GM21367 (cell line): ENCODE measurements at regions not wholly inside any gene's neighbourhood (a gene's known extent, or its start where the extent isn't known, plus 50 kb on each side); places are given as distances from the start of the nearest gene placed in this dataset.
A peak's percentile ranks its signal among the peaks of the same experiment; 100 is the strongest.

ENCODE experiments used
- ATAC-seq: cut with Tn5 transposase; IDR thresholded peaks from one replicate; pipeline ENCODE4 v1.9.1; 2021; ENCODE audit not compliant: unreplicated experiment

- ATAC-seq, result no peak
Measured at GRCh38 chr5:103433211-103433610, 129.4 kb downstream of the NUDT12 start.

DNA sequence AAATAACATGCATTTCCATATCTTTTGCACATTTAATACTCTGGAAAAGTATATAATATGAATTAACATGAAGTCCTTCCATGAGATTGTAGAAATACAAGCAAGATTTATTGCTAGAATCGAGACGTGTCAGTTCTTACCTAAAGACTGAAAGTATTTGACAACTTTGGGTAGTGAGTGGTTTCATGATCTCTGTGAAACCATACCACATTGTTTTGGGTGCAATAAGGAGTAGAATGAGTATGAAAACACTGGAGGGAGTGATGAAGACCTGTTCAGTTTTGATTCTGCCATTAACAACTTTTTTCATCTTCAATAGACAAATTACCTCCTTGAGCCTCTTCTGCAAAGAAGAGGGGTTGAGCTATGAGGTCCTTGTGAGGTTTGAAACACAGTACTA lies 133.7 kb downstream of the NUDT12 start:
- ATAC-seq, result no peak

DNA sequence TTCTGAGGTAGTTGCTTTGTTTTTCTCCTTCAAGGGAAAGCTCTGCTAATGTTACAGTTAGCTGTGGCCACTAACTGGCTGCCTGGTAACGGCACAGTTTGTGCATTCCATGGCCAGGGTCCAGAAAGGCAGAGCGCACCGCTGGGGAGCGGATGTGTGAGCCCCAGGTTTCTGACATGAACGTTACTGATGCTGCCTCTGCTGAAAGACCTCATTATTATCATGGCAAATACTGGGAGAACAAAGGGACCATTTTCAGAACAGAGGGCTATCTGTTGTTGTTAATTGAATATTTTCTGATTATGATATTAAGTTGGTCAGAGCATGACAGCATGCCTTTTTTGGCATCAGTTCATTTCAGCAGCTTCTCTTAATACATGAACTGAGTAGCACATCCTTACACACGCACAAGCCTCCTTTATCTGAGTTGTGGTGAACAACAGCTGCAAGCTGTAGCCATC lies 134.1 kb downstream of the NUDT12 start:
- ATAC-seq, result no peak

- no peak for ATAC-seq
Measured at GRCh38 chr5:103427326-103427725, 135.3 kb downstream of the NUDT12 start.

DNA sequence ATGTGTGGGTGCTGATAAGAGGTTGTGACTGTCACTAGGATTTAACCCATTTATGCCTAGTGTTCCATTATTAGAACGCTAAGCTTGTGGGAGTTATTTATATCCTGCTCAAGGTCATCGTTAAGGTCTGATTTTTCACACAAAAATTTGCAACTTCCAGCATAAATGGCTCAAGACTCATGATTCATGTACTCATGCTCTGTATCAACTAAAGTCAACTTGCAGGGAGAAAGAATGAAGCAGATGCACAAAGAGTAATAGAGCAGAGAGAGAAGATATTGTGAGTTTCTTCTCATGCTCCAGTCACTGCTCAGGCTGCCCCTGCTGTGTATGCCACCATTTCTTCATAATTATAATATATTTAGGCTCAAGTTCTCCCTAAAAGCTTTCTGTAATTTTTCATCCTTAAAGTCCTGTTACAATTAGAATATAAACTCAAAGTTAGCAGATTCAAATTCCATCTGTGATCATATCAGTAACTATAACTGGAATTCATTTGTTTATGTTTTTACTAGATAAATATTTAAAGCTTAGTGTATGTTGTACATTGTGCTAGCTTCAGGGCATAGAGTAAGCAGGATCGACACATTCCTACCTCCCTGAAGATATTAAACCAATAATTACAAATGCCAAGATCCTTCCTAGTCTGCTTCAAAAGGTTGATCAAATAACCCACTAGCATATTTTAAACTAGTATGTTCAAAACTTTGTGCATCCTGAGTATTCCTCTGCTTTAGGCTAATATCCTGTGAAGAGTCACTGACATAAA lies 136.7 kb downstream of the NUDT12 start:
- no peak for ATAC-seq

- no peak for ATAC-seq
Measured at GRCh38 chr5:103424453-103425205, 138.0 kb downstream of the NUDT12 start.

GRCh38 chr5:103424026-103424425 lies 138.6 kb downstream of the NUDT12 start:
- ATAC-seq, result no peak

DNA sequence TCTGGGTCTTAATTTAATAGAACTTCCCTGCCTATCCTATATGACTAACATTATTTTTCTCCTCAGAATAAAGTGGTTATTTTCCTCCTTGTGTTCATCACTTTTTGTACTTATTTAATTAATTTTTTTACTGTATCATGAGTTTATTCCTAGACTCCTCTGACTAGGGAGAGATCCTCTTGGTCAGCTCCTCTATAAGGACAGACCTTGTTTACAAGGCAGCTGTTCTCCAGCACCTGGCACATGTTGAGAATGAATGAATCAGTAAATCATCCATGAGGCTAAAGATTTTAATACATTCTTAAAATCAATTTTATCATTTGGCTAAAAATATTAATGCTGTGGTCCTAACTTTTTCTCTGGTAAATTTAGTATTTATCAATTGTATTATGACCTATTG lies 139.8 kb downstream of the NUDT12 start:
- ATAC-seq, result no peak

- no peak for ATAC-seq
Measured at GRCh38 chr5:103414604-103415003, 148.0 kb downstream of the NUDT12 start.

GRCh38 chr5:103411711-103412110 lies 150.9 kb downstream of the NUDT12 start:
- no peak for ATAC-seq

GRCh38 chr5:103410172-103410571 lies 151.6 kb downstream of the MACIR start:
- ATAC-seq, result peak; percentile 91

DNA sequence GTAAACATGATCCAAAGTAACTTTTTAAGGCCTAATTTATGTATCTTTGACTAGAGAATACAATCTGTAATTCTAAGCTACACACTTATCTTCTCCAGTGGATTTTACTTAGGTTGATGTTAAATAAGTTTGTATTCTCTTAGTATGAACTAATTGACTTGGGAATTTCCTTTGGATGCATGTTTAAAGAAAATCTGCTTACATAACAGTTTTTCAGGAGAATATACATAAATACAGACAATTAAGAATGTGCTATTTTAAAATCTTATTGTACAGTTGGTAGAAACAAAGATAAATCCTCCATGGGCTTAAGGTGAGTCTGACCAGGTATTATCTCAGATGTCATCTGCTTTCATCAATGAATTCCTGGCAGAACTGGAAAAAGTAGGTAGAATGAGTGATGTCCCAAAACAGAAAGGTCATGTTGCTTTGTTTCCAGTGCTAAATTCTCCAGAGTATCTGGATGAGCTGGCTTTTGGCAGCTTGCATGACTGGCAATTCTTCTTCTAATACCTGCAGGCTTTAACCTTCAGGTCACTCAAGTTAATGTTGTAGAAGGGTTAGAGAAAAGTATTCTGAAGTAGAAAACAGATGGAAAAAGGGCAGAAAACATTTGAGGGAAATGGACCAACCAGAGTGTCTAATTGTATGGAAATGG lies 150.6 kb downstream of the MACIR start:
- no peak for ATAC-seq

- no peak for ATAC-seq
Measured at GRCh38 chr5:103408408-103408807, 149.8 kb downstream of the MACIR start.

- no peak for ATAC-seq
Measured at GRCh38 chr5:103407402-103407801, 148.8 kb downstream of the MACIR start.

DNA sequence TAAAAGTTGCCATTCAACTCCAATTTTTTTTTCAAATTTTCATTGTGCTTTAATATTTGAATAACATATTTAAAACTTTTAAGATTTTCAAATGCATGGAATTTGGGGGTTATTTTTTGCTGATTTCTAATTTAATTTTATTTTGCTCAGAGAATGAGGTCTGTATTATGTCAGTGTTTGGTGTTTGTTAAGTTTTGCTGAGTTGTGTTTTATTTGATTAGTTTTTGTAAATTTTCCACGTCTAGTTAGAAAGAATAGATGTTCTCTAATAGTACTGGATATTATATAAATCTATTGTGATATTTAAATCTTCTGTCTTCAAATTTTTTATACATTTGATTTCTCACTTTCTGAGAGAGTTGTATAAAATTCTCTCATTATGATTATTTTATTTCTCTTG lies 145.9 kb downstream of the MACIR start:
- ATAC-seq, result no peak

DNA sequence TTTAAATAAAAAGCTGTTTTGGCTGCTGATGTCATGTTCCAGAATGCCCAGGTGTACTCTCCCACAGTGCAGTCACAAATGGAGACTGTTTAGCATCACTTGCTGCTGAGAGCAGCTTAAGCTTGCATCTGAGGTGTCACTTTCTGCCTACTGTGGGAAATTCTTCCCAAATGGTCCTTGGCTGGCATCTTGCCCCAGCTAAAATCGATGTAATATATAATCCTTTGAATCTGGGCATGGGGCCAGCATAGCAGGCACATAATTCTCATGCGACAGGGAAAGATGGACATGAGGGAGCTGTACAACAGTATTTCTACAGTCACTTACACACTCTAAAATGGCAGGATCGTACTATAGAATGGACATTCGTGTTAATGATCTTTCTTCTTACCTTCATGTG lies 144.3 kb downstream of the MACIR start:
- no peak for ATAC-seq

DNA sequence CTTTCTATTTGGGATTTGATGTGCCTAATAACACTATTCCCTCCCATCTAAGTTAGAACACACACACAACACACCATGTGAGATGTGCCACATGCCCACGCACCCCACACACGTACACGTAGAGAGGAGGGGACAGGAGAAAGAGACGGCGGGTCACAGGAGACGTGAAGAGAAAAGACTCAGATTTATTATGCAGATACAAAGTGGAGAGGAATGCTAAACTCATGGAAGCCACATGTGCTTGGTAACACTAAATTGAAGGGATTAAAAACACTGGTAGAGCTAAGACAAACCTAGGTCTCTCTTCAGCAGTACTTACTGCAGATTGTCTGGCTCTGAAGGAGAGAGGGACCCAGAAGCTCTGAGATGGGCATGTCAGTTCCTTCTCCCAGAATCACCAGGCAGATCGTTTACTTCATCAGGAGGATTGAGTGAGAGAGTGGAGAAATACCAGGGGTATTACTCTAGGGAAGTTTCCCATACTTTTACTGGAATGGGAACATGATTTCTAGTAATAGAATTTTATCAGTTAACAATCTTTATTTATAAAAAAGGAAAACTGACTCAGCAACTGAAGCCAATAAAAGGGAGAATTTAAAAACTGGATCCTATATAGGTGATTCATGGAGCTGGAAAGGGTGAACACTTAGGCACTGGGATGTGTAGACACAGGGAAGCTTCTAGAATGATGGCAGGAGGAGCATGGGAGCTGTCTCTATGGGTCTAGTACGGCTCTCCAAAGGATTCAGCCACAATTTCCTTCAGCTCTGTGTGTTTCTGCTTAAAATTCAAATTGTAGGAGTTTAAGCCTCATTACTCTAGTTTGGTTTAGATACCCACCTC lies 139.4 kb downstream of the MACIR start:
- ATAC-seq, result no peak

- no peak for ATAC-seq
Measured at GRCh38 chr5:103394676-103395075, 136.1 kb downstream of the MACIR start.

GRCh38 chr5:103393101-103393754 lies 134.7 kb downstream of the MACIR start:
- ATAC-seq, result no peak

- no peak for ATAC-seq
Measured at GRCh38 chr5:103391659-103392058, 133.1 kb downstream of the MACIR start.
